Osteoblast (primary cell): ENCODE measurements at regions not wholly inside any gene's neighbourhood (a gene's known extent, or its start where the extent isn't known, plus 50 kb on each side); places are given as distances from the start of the nearest gene placed in this dataset.

ENCODE experiments used
- DNase-seq: peaks from one replicate; pipeline ENCODE4 v3.0.0; 2011; ENCODE audit warnings: low spot score, mixed read lengths; ENCODE audit not compliant: insufficient read length; ENCODE audit errors: missing footprints
- H2AFZ ChIP-seq: 2 replicates; pipeline ENCODE4 v1.6.0; 2011; ENCODE audit warnings: mild to moderate bottlenecking, low read length
- H3K27ac ChIP-seq: 2 replicates; pipeline ENCODE4 v1.5.1; 2011; ENCODE audit warnings: mild to moderate bottlenecking, low read depth, low read length, moderate library complexity
- H3K27me3 ChIP-seq: 2 replicates; pipeline ENCODE4 v1.6.0; 2012; ENCODE audit warnings: mild to moderate bottlenecking, control low read depth, inconsistent platforms, low read length, moderate library complexity; ENCODE audit not compliant: insufficient read depth
- H3K36me3 ChIP-seq: 2 replicates; pipeline ENCODE4 v1.5.1; 2011; ENCODE audit warnings: mild to moderate bottlenecking, low read length, control low read depth, moderate library complexity; ENCODE audit not compliant: insufficient read depth
- H3K4me1 ChIP-seq: 2 replicates; pipeline ENCODE4 v1.5.1; 2011; ENCODE audit warnings: mild to moderate bottlenecking, low read length, control low read depth, moderate library complexity; ENCODE audit not compliant: insufficient read depth
- H3K4me2 ChIP-seq: 2 replicates; pipeline ENCODE4 v1.6.0; 2011; ENCODE audit warnings: mild to moderate bottlenecking, low read length; ENCODE audit not compliant: insufficient read depth
- H3K4me3 ChIP-seq: fragments of 200-600 bp; sonication (generic); 3 replicates; pipeline ENCODE4 v1.5.1; 2012; ENCODE audit warnings: mild to moderate bottlenecking, low read length, inconsistent platforms; ENCODE audit not compliant: insufficient read depth
- H3K79me2 ChIP-seq: 2 replicates; pipeline ENCODE4 v1.6.0; 2012; ENCODE audit warnings: mild to moderate bottlenecking, low read length, control low read depth, inconsistent platforms; ENCODE audit not compliant: insufficient read depth
- H3K9me3 ChIP-seq: 2 replicates; pipeline ENCODE4 v1.5.1; 2011; ENCODE audit warnings: low read depth, low read length, control low read depth
- H4K20me1 ChIP-seq: 2 replicates; pipeline ENCODE4 v1.6.0; 2012; ENCODE audit warnings: mild to moderate bottlenecking, low read length, control low read depth; ENCODE audit not compliant: insufficient read depth
- CTCF ChIP-seq: IDR thresholded peaks from 2 replicates; pipeline ENCODE4 v1.5.1; 2011; ENCODE audit warnings: mild to moderate bottlenecking, low read depth, low read length, moderate library complexity; ENCODE audit errors: extremely low read depth

DNA sequence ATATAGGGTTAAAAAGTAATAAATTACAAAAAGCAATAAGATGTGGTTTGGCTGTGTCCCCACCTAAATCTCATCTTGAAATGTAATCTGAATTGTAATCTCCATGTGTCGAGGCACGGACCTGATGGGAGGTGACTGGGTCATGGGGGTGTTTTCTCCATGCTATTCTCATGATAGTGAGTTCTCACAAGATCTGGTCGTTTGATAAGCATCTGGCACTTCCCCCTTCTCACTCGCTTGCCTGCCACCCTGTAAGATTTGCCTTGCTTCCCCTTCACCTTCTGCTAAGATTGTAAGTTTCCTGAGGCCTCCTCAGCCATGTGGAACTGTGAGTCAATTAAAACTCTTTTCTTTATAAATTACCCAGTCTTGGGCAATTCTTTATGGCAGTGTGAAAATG is 577.4 kb downstream of the TBC1D4 start:
- Histone ChIP-seq H2AFZ (no peak overlapping the region), H3K36me3 (no peaks in the 10 kb centered on the region), H3K9me3 (no peaks in the 10 kb centered on the region), H3K27me3 (no peaks in the 10 kb centered on the region), H3K4me1 (peaks cover 12% of the 10 kb centered on the region), H3K4me2 (no peak overlapping the region), H4K20me1 (no peaks in the 10 kb centered on the region), H3K4me3 (no peak overlapping the region), H3K79me2 (no peaks in the 10 kb centered on the region), H3K27ac (no peak overlapping the region)
- no peak for TF ChIP-seq CTCF
- no peak for DNase-seq

DNA sequence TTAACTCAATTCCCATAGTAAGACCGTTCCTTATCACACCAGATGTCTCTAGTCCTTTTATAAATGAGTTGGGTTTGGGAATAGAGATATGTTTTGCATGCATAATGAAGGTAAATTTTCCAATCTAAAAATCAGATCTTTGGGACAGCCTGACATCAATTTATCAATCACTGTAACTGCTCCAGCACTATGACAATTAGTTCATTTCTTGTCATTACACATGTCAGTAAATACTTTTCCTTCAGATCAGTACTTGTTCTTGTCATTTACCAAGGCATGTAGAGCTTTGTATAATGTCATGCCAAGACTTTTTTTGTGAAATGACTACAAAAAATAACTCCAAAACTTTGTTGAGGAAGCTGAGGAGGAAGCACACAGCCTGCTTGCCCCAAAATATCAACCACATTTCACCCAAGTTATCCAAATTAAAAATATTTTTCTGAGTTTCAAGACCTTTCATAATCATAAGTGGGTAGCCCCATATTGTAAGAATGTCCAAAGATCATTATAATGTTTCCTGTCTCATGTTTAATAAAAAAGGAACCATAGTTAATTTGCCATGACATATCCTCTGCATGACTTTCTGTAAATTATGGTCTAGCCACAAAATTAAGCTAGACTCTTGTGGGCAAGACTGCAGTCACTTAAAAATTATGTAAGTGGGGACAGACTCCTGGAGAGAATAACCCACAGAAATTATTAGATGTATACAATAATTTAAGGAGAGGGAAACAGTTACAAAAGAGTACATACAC is 586.8 kb downstream of the TBC1D4 start:
- H3K36me3 ChIP-seq: no peaks in the 10 kb centered on the region
- no peak for TF ChIP-seq CTCF
- peaks cover 12% of the 10 kb centered on the region for H3K4me1 ChIP-seq
- H4K20me1 ChIP-seq: no peaks in the 10 kb centered on the region
- no peak overlapping the region for H2AFZ ChIP-seq
- H3K4me3 ChIP-seq: no peak overlapping the region
- H3K9me3 ChIP-seq: no peaks in the 10 kb centered on the region
- no peaks in the 10 kb centered on the region for H3K79me2 ChIP-seq
- H3K27me3 ChIP-seq: no peaks in the 10 kb centered on the region
- no peak for DNase-seq
- no peak overlapping the region for H3K27ac ChIP-seq
- H3K4me2 ChIP-seq: no peak overlapping the region

DNA sequence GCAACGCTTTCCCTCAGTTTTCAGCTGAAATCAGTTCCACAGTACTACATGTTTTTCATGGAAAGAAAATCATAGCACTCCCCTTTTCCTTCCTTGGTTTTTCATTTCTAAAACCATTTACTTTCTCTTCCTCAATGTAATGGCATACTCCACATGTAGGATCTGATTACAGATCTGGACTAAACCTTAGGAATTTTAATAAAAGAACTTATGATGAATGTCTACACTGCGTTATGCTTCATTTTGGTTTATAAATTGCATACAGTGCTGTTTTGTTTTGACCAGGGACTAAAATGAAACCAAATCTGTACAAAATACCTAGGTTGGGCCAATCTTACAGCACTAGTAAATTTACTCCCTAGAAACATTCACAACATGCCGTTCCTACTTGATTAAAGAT is 589.9 kb downstream of the TBC1D4 start:
- peak overlapping the region; percentile 77 for H2AFZ ChIP-seq
- H3K36me3 ChIP-seq: no peaks in the 10 kb centered on the region
- no peaks in the 10 kb centered on the region for H3K9me3 ChIP-seq
- peak overlapping the region; percentile 33 for H3K4me3 ChIP-seq
- TF ChIP-seq CTCF: no peak
- no peak overlapping the region for H3K27ac ChIP-seq
- no peaks in the 10 kb centered on the region for H3K27me3 ChIP-seq
- DNase-seq: no peak
- no peaks in the 10 kb centered on the region for H4K20me1 ChIP-seq
- no peaks in the 10 kb centered on the region for H3K79me2 ChIP-seq
- H3K4me2 ChIP-seq: peak overlapping the region; percentile 68
- peaks cover 12% of the 10 kb centered on the region for H3K4me1 ChIP-seq

- no peaks in the 10 kb centered on the region for H3K36me3 ChIP-seq
- TF ChIP-seq CTCF: no peak
- H2AFZ ChIP-seq: peak overlapping the region; percentile 77
- H3K79me2 ChIP-seq: no peaks in the 10 kb centered on the region
- no peaks in the 10 kb centered on the region for H3K27me3 ChIP-seq
- DNase-seq: no peak
- no peaks in the 10 kb centered on the region for H3K9me3 ChIP-seq
- H3K27ac ChIP-seq: no peak overlapping the region
- H3K4me2 ChIP-seq: peak overlapping the region; percentile 68
- peaks cover 14% of the 10 kb centered on the region for H3K4me1 ChIP-seq
- peak overlapping the region; percentile 33 for H3K4me3 ChIP-seq
- H4K20me1 ChIP-seq: no peaks in the 10 kb centered on the region
Measured at GRCh38 chr13:74891610-74892009, 590.4 kb downstream of the TBC1D4 start.
